ENCODE measurements at regions not wholly inside any gene's neighbourhood (a gene's known extent, or its start where the extent isn't known, plus 50 kb on each side); places are given as distances from the start of the nearest gene placed in this dataset.

GRCh38 chr13:105151639-105152038, 1383.8 kb downstream of the EFNB2 start:
- TF ChIP-seq POLR2A (IDR thresholded peaks at IDR 0.05) (no peak), CTCF (IDR thresholded peaks at IDR 0.05) (no peak)

Measured in breast epithelium (tissue), 3 donors.